HCT116 (cell line): ENCODE measurements at regions not wholly inside any gene's neighbourhood (a gene's known extent, or its start where the extent isn't known, plus 50 kb on each side); places are given as distances from the start of the nearest gene placed in this dataset.

Source experiments
- ATAC-seq: fragments of 200-7000 bp; cut with Tn5 transposase; 2 replicates; pipeline ENCODE4 v1.9.1; 2020; ENCODE audit warnings: mild to moderate bottlenecking, moderate library complexity
- BruUV-seq: library from RNA; stranded (reverse); fragments of 400-500 nt; replicated peaks from 2 replicates; lab custom pipeline; 2021; lab: Mats Ljungman, UMichigan
- CTCF ChIA-PET: fragments of 300-600 bp; sonication (Branson Sonifier 250); formaldehyde crosslinking; loops from one replicate; lab custom pipeline; 2021; ENCODE audit warnings: antibody characterized with exemption; lab: Charles Lee
- POLR2A ChIA-PET: fragments of 300-600, 350-600 bp; sonication (Branson Sonifier 250); formaldehyde crosslinking; loops from one replicate; lab custom pipeline; 2021; ENCODE audit warnings: antibody characterized with exemption; lab: Charles Lee
- RAD21 ChIA-PET, 2 experiments: fragments of 300-600 bp; sonication (Branson Sonifier 250); formaldehyde crosslinking; loops; one replicate each; lab custom pipeline; 2023; ENCODE audit warnings: low total read pairs in 2 of 2; ENCODE audit not compliant: uncharacterized antibody in 2 of 2, unreplicated experiment in 2 of 2, low non-redundant PET in 1 of 2; lab: Charles Lee
- DNase-seq: peaks from one replicate; pipeline ENCODE4 v3.0.0-alpha.2; 2010; ENCODE audit warnings: low read depth, low spot score
- H2AFZ ChIP-seq: fragments of 200-600 bp; shearing (Covaris generic), sonication (generic); 2 replicates; pipeline ENCODE4 v1.6.1; 2017; ENCODE audit warnings: low read depth, mixed run types, mixed read lengths, antibody characterized with exemption, low read length; ENCODE audit not compliant: poor library complexity, severe bottlenecking
- H3K27ac ChIP-seq: 2 replicates; pipeline ENCODE4 v1.5.1; 2012; ENCODE audit warnings: low read depth, low read length
- H3K27me3 ChIP-seq: fragments of 200-600 bp; sonication (generic); 2 replicates; pipeline ENCODE4 v1.6.1; 2016; ENCODE audit warnings: mixed run types, low read length, mixed read lengths; ENCODE audit not compliant: insufficient read depth
- H3K36me3 ChIP-seq, 2 experiments: fragments of 200-500 bp in 1 of 2; fragments of 200-600 bp in 1 of 2; sonication (Bioruptor generic) in 1 of 2; sonication (generic) in 1 of 2; 2 replicates each; pipeline versions ENCODE4 v1.5.1 to v1.6.1; 2014 to 2016; ENCODE audit warnings: low read length in 2 of 2, inconsistent platforms in 1 of 2, mixed read lengths in 1 of 2, mixed run types in 1 of 2; ENCODE audit not compliant: insufficient read depth in 2 of 2, control insufficient read depth in 1 of 2
- H3K4me1 ChIP-seq, 2 experiments: fragments of 200-600 bp in 1 of 2; sonication (generic) in 1 of 2; 2 replicates each; pipeline versions ENCODE4 v1.5.1 to v1.6.1; 2012 to 2017; ENCODE audit warnings: low read length in 2 of 2, inconsistent platforms in 1 of 2, mild to moderate bottlenecking in 1 of 2, mixed read lengths in 1 of 2, mixed run types in 1 of 2, moderate library complexity in 1 of 2; ENCODE audit not compliant: insufficient read depth in 2 of 2, control insufficient read depth in 1 of 2
- H3K4me2 ChIP-seq: fragments of 200-600 bp; sonication (generic); 2 replicates; pipeline ENCODE4 v1.6.1; 2017; ENCODE audit warnings: mixed run types, low read length, mixed read lengths
- H3K4me3 ChIP-seq, 2 experiments: fragments of 200-600 bp in 1 of 2; sonication (generic) in 1 of 2; replicated peaks in 1 of 2; 2 replicates each; pipeline ENCODE4 v1.5.1; 2011 to 2016; ENCODE audit warnings: low read length in 2 of 2, control low read depth in 1 of 2, low read depth in 1 of 2, mild to moderate bottlenecking in 1 of 2, mixed read lengths in 1 of 2, mixed run types in 1 of 2
- H3K79me2 ChIP-seq: fragments of 200-600 bp; sonication (generic); 2 replicates; pipeline ENCODE4 v1.6.1; 2017; ENCODE audit warnings: mild to moderate bottlenecking, mixed run types, low read length, moderate library complexity, mixed read lengths; ENCODE audit not compliant: insufficient read depth
- H3K9ac ChIP-seq: fragments of 200-600 bp; sonication (generic); 2 replicates; pipeline ENCODE4 v1.6.1; 2016; ENCODE audit warnings: low read length, mixed read lengths
- H3K9me2 ChIP-seq: fragments of 200-600 bp; sonication (generic), shearing (Covaris generic); 2 replicates; pipeline ENCODE4 v1.6.1; 2017; ENCODE audit warnings: mixed run types, mild to moderate bottlenecking, moderate library complexity; ENCODE audit not compliant: insufficient read depth
- H3K9me3 ChIP-seq, 2 experiments: fragments of 200-500 bp in 1 of 2; fragments of 200-600 bp in 1 of 2; sonication (Bioruptor generic) in 1 of 2; sonication (generic) in 1 of 2; 2 replicates each; pipeline ENCODE4 v1.6.1; 2014 to 2017; ENCODE audit warnings: low read length in 2 of 2, mixed read lengths in 2 of 2, inconsistent platforms in 1 of 2, low read depth in 1 of 2, mild to moderate bottlenecking in 1 of 2, mixed run types in 1 of 2, moderate library complexity in 1 of 2; ENCODE audit not compliant: control insufficient read depth in 1 of 2, insufficient read depth in 1 of 2
- H4K20me1 ChIP-seq: fragments of 200-600 bp; sonication (generic), shearing (Covaris generic); 2 replicates; pipeline ENCODE4 v1.6.1; 2017; ENCODE audit warnings: mixed run types, mild to moderate bottlenecking, moderate library complexity; ENCODE audit not compliant: insufficient read depth
- CBX3 ChIP-seq: IDR thresholded peaks from 2 replicates; pipeline ENCODE4 v1.6.1; 2012; ENCODE audit warnings: low read depth
- EGR1 ChIP-seq: IDR thresholded peaks from 2 replicates; pipeline ENCODE4 v1.6.1; 2012; ENCODE audit warnings: low read depth
- ELF1 ChIP-seq: IDR thresholded peaks from 2 replicates; pipeline ENCODE4 v1.6.1; 2012; ENCODE audit warnings: low read depth, borderline replicate concordance
- EZH2 ChIP-seq: fragments of 200-600 bp; sonication (generic); IDR thresholded peaks from 2 replicates; pipeline ENCODE4 v1.6.1; 2017; ENCODE audit warnings: antibody characterized with exemption, mixed run types
- EZH2phosphoT487 ChIP-seq: fragments of 200-600 bp; IDR thresholded peaks from 2 replicates; pipeline ENCODE4 v1.6.1; 2018; ENCODE audit warnings: antibody characterized with exemption, borderline replicate concordance
- POLR2A ChIP-seq: IDR thresholded peaks from 2 replicates; pipeline ENCODE4 v1.7.0; 2011; ENCODE audit warnings: borderline replicate concordance; ENCODE audit not compliant: insufficient read depth, insufficient read length; ENCODE audit errors: extremely low read depth
- POLR2AphosphoS5 ChIP-seq: IDR thresholded peaks from 2 replicates; pipeline ENCODE4 v1.6.1; 2011; ENCODE audit warnings: mild to moderate bottlenecking, low read depth, low read length, moderate library complexity
- RAD21 ChIP-seq: IDR thresholded peaks from 2 replicates; pipeline ENCODE4 v1.6.1; 2012; ENCODE audit warnings: low read depth, mild to moderate bottlenecking
- SIN3A ChIP-seq: IDR thresholded peaks from 2 replicates; pipeline ENCODE4 v1.6.1; 2012; ENCODE audit warnings: low read depth
- SP1 ChIP-seq: IDR thresholded peaks from 2 replicates; pipeline ENCODE4 v1.6.1; 2012; ENCODE audit warnings: low read depth
- SRF ChIP-seq: IDR thresholded peaks from 2 replicates; pipeline ENCODE4 v1.6.1; 2012; ENCODE audit warnings: low read depth
- TCF7L2 ChIP-seq: IDR thresholded peaks from 2 replicates; pipeline ENCODE4 v1.7.0; 2011; ENCODE audit warnings: borderline replicate concordance, inconsistent platforms; ENCODE audit not compliant: insufficient read depth, insufficient read length; ENCODE audit errors: extremely low read depth
- YY1 ChIP-seq: IDR thresholded peaks from 2 replicates; pipeline ENCODE4 v1.6.1; 2011; ENCODE audit warnings: low read length, low read depth, moderate library complexity, mild to moderate bottlenecking; ENCODE audit not compliant: insufficient replicate concordance; ENCODE audit errors: extremely low read depth
- ZNF274 ChIP-seq: fragments of 200-500 bp; sonication (Bioruptor generic); IDR thresholded peaks from 2 replicates; pipeline ENCODE4 v1.6.1; 2014; ENCODE audit warnings: mild to moderate bottlenecking, low read depth, low read length, inconsistent platforms
- intact Hi-C: fragments of 100-400 bp; cut with micrococcal nuclease; formaldehyde crosslinking; loops from 2 replicates; pipeline ENCODE4 v1.10.0; 2022
- TF ChIP-seq, protein P1 (sequence below): IDR thresholded peaks from 2 replicates; pipeline ENCODE4 v1.6.1; 2012
- TF ChIP-seq, protein P2 (sequence below): IDR thresholded peaks from 2 replicates; pipeline ENCODE4 v1.6.1; 2012

DNA sequence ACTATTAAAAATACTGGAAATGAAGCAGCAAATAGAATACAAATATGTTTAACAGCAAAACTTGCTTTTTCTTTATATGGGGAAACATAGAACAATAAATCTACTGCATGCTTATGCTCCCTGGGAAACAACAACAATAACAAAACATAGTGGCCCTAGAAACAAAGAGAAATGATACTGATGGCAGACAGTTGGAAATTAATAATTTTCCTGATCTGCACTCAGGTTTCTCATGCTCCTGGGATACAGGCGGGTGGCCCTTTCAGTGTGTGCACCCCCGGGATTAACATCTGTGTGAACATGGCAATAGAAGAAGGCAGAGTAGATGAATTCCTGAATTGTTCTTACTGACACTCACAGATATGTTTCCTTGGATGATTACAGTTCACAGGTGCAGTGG is 209.2 kb upstream of the TBX18 start:
- no TSS peak for BruUV-seq
- Histone ChIP-seq H3K4me1 (no peaks in the 10 kb centered on the region), H3K36me3 (no peaks in the 10 kb centered on the region), H3K9ac (no peak overlapping the region), H3K4me3 (no peak overlapping the region), H3K27ac (no peak overlapping the region), H2AFZ (no peak overlapping the region), H3K4me2 (no peak overlapping the region), H4K20me1 (no peaks in the 10 kb centered on the region), H3K27me3 (no peaks in the 10 kb centered on the region), H3K9me2 (no peaks in the 10 kb centered on the region), H3K9me3 (no peaks in the 10 kb centered on the region), H3K79me2 (no peaks in the 10 kb centered on the region)
- CTCF ChIA-PET: no interaction called here
- intact Hi-C loops: no loop called here
- no peak for TF ChIP-seq SP1
- no peak for TF ChIP-seq SIN3A
- no peak for TF ChIP-seq EZH2phosphoT487
- TF ChIP-seq POLR2A: no peak
- TF ChIP-seq, protein P1, sequence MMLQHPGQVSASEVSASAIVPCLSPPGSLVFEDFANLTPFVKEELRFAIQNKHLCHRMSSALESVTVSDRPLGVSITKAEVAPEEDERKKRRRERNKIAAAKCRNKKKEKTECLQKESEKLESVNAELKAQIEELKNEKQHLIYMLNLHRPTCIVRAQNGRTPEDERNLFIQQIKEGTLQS: no peak
- TF ChIP-seq TCF7L2: no peak
- POLR2A ChIA-PET: no interaction called here
- no peak for DNase-seq
- RAD21 ChIA-PET: no interaction called here
- ATAC-seq: no peak

DNA sequence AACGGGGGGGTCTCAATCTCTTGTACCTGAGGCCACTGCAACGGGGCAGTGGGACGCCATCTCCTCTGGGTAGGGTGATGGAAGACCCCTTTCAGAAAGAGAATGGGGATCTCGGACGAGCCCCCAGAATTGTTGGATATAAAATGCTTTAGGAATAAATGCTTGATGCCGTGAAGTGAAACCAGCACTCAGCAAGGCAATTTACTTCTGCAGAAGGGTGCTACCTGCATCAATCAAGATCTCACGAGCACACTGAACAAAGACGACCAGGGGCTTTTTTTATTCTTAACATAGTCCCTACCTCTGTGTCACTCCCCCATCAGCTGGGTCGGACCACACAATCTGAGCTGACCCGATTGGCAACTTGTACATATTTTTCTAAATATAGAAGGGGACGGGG is 203.6 kb upstream of the TBX18 start:
- CTCF ChIA-PET: interaction anchor here (1.0 to 1.1 kb wide), 3 partner anchors 523 to 546 kb away, joined by 3 to 6 read pairs (median 4); no protein-coding TSS in a partner anchor
- H3K79me2 ChIP-seq: no peaks in the 10 kb centered on the region
- no peak for DNase-seq

More for the DNA sequence above, 203.6 kb upstream of the TBX18 start:
- H3K9ac ChIP-seq: no peak overlapping the region
- H3K36me3 ChIP-seq: no peaks in the 10 kb centered on the region
- H3K4me3 ChIP-seq: no peak overlapping the region
- H2AFZ ChIP-seq: no peak overlapping the region
- no peaks in the 10 kb centered on the region for H4K20me1 ChIP-seq
- no peak overlapping the region for H3K27ac ChIP-seq
- no peaks in the 10 kb centered on the region for H3K9me3 ChIP-seq
- H3K4me2 ChIP-seq: no peak overlapping the region
- ATAC-seq: no peak
- no peaks in the 10 kb centered on the region for H3K4me1 ChIP-seq
- H3K27me3 ChIP-seq: peaks cover 2% of the 10 kb centered on the region; the same call in 1 of the 2 replicates
- ChIA-PET RAD21 (interaction anchor here in 1 of 2 experiments (1.5 kb wide), 1 partner anchor 546 kb away, joined by 5 read pairs; no protein-coding TSS in a partner anchor), POLR2A (interaction anchor here (0.6 kb wide), 1 partner anchor 409 kb away, joined by 4 read pairs; no protein-coding TSS in a partner anchor)
- intact Hi-C loops: loop anchor here (1.0 to 10.0 kb wide), 5 partner anchors 354 to 1086 kb away; no protein-coding TSS in a partner anchor
- BruUV-seq: no TSS peak
- no peak for TF ChIP-seq EZH2
- TF ChIP-seq RAD21: no peak
- no peak for TF ChIP-seq ELF1
- no peak for TF ChIP-seq EGR1
- no peak for TF ChIP-seq TCF7L2
- TF ChIP-seq SP1: no peak
- no peak for TF ChIP-seq CBX3
- TF ChIP-seq ZNF274: no peak
- TF ChIP-seq POLR2AphosphoS5: no peak
- no peak for TF ChIP-seq YY1
- TF ChIP-seq, protein P2, sequence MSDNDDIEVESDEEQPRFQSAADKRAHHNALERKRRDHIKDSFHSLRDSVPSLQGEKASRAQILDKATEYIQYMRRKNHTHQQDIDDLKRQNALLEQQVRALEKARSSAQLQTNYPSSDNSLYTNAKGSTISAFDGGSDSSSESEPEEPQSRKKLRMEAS: no peak
- no peak for TF ChIP-seq SRF
- H3K9me2 ChIP-seq: no peaks in the 10 kb centered on the region
